ENCODE measurements at regions not wholly inside any gene's neighbourhood (a gene's known extent, or its start where the extent isn't known, plus 50 kb on each side); places are given as distances from the start of the nearest gene placed in this dataset.

DNA sequence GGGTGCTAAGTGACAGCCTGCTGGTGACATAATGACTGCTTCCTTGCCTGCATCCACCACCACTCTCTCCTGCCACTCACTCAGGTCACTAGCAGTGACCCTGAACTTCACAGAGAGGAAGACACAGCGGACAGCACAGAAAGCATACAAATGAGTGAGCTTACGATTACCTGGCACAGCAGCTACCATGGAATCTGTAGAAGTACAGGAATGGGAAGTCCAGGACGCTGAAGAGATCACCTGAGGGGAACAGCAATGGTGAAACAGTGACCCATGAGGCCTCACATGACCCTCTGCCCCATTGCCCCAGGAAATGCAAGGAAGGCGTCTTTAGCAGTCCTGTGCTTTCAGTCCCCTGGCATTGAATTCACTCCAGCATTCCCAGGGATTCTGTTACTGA lies 96.7 kb upstream of the RIOK3 start:
- Histone ChIP-seq H3K9me3 (no peaks in the 10 kb centered on the region), H3K4me2 (no peak overlapping the region), H3K27ac (no peak overlapping the region), H3K4me3 (no peak overlapping the region), H3K4me1 (no peaks in the 10 kb centered on the region)
- DNase-seq (ENCODE audit: low read depth in 1 of 2, low spot score in 1 of 2): no peak
- no peak for FAIRE-seq
- CTCF ChIA-PET: no interaction called here
- POLR2A ChIA-PET: no interaction called here
- no peak for TF ChIP-seq ZNF302 (CRISPR knock-in tag; IDR thresholded peaks at IDR 0.05)
- TF ChIP-seq ESRRA (IDR thresholded peaks at IDR 0.05; ENCODE audit: borderline replicate concordance, low read length): no peak
- 75% methylated on average over 4 of the region's 4 CpGs for WGBS (ENCODE audit: missing lambda C conversion rate)
- no peak for ATAC-seq

DNA sequence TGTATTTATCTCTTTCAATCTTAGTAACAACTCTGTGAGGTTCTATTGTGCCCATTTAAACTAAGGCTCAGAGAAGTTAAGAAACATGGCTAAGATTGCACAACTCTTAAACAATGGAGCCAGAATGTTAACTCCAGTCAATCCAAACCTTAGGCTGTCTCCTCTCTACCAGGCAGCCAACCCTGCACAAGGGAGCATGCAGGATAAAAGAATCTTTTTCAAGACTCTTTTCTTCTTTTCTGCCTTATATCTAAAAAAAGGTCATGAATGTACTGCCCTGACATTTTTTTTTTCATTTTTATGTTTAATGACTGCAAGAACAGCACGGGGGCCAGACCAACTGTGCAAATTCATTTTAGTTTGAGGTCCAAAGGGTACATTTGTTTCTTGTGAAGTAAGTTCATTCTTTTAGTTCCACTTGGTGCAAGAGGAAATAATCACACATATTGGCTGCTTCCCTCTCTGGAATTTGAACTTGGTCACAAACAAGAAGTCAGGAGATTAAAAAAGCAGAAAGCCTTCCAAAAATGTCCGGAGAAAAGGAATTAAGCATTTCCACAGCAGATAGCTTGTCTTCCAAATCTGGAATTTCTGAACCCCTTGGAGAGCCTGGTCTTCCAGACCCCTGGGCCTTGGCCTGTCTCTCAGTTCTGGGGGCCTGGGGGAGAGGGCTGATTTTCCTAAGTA lies 96.0 kb upstream of the RIOK3 start:
- Histone ChIP-seq H3K27ac (no peak overlapping the region), H3K4me2 (no peak overlapping the region), H3K4me3 (no peak overlapping the region), H3K4me1 (no peaks in the 10 kb centered on the region), H3K9me3 (no peaks in the 10 kb centered on the region)
- no peak for FAIRE-seq
- ChIA-PET POLR2A (no interaction called here), CTCF (no interaction called here)
- no peak for TF ChIP-seq ZSCAN20 (CRISPR knock-in tag; IDR thresholded peaks at IDR 0.05)
- no peak for TF ChIP-seq ZFP36 (IDR thresholded peaks at IDR 0.05; ENCODE audit: borderline replicate concordance, partially characterized antibody)
- TF ChIP-seq CEBPB (IDR thresholded peaks at IDR 0.05): peak in 1 of 2 experiments; percentile 40; a peak in 1 of 4 replicates
- WGBS (ENCODE audit: missing lambda C conversion rate): 27% methylated on average over 2 of the region's 2 CpGs
- DNase-seq (ENCODE audit: low read depth in 1 of 2, low spot score in 1 of 2): no peak
- no peak for ATAC-seq

DNA sequence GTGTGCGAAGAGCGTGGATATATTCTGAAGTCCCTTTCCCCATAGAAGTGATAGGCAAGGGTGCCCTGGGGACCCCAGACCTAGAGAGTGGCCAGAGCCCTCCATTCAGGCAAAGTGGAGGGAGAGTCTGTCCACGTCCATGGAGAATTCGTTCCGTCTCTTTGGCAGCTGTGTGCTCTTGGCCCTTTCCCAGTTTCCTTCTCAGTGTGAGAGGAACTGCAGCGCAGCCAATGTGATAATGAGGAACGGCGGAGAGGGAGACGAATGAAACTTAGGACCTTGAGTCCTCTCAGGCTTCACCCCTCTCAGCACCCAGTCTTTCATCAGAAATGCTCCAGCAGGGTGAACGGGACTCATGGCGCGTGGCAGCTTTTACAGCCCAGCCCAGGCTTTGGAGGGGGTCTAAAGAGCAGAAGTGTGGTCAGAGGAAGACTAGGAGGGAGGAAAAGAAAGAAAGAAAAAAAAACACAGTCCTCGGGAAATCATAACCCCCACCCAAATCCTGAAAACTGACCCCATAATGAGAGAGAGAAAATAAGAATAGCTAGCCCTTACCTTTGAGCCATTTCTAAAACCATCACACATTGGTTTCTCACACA lies 95.0 kb upstream of the RIOK3 start:
- Histone ChIP-seq H3K27ac (no peak overlapping the region), H3K4me1 (no peaks in the 10 kb centered on the region), H3K9me3 (no peaks in the 10 kb centered on the region), H3K4me2 (no peak overlapping the region), H3K4me3 (no peak overlapping the region)
- no peak for ATAC-seq
- 94% methylated on average over 13 of the region's 13 CpGs for WGBS (ENCODE audit: missing lambda C conversion rate)
- FAIRE-seq: no peak
- POLR2A ChIA-PET: interaction anchor here (0.7 kb wide), 1 partner anchor 30 kb away, joined by 3 read pairs; no protein-coding TSS in a partner anchor
- CTCF ChIA-PET: no interaction called here
- no peak for DNase-seq (ENCODE audit: low read depth in 1 of 2, low spot score in 1 of 2)
- TF ChIP-seq POLR2AphosphoS2 (conservative IDR thresholded peaks at IDR 0.05; ENCODE audit: low read length): no peak
- no peak for TF ChIP-seq FOSL2 (IDR thresholded peaks at IDR 0.05)
- no peak for TF ChIP-seq FOSL2 (CRISPR knock-in tag; IDR thresholded peaks at IDR 0.05)
- TF ChIP-seq, protein P1, sequence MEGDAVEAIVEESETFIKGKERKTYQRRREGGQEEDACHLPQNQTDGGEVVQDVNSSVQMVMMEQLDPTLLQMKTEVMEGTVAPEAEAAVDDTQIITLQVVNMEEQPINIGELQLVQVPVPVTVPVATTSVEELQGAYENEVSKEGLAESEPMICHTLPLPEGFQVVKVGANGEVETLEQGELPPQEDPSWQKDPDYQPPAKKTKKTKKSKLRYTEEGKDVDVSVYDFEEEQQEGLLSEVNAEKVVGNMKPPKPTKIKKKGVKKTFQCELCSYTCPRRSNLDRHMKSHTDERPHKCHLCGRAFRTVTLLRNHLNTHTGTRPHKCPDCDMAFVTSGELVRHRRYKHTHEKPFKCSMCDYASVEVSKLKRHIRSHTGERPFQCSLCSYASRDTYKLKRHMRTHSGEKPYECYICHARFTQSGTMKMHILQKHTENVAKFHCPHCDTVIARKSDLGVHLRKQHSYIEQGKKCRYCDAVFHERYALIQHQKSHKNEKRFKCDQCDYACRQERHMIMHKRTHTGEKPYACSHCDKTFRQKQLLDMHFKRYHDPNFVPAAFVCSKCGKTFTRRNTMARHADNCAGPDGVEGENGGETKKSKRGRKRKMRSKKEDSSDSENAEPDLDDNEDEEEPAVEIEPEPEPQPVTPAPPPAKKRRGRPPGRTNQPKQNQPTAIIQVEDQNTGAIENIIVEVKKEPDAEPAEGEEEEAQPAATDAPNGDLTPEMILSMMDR (IDR thresholded peaks at IDR 0.05): no peak
- no peak for TF ChIP-seq NPAS2 (CRISPR knock-in tag; IDR thresholded peaks at IDR 0.05; ENCODE audit: borderline replicate concordance)
- no peak for TF ChIP-seq ZC3H11A (IDR thresholded peaks at IDR 0.05)
- TF ChIP-seq ZFP36 (IDR thresholded peaks at IDR 0.05; ENCODE audit: borderline replicate concordance, partially characterized antibody): no peak
- TF ChIP-seq SMC3 (IDR thresholded peaks at IDR 0.05): no peak
- TF ChIP-seq FOXS1 (CRISPR knock-in tag; IDR thresholded peaks at IDR 0.05): no peak
- TF ChIP-seq, protein P2, sequence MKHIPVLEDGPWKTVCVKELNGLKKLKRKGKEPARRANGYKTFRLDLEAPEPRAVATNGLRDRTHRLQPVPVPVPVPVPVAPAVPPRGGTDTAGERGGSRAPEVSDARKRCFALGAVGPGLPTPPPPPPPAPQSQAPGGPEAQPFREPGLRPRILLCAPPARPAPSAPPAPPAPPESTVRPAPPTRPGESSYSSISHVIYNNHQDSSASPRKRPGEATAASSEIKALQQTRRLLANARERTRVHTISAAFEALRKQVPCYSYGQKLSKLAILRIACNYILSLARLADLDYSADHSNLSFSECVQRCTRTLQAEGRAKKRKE (CRISPR knock-in tag; IDR thresholded peaks at IDR 0.05; ENCODE audit: low read depth): no peak

DNA sequence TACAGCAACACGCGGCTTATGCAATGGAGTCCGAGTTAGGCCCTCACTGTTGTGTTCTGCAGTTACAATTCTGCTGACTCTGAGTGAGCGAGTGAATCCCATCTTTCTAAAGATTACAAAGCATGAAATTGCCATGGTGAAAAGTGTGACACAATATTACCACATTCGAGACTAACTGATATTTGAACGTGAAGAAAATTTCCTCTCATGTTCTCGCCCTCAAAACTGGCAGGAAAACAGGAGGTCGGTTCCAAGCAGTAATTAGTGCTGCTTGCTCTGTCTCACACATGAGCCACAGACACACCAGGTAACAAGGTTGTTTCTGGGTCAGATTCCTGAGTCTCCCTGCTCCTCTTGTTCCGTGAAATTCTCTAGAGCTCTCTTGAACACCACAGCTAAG lies 93.7 kb upstream of the RIOK3 start:
- H3K4me1 ChIP-seq: no peaks in the 10 kb centered on the region
- no peak overlapping the region for H3K4me2 ChIP-seq
- CTCF ChIA-PET: no interaction called here
- no peak overlapping the region for H3K4me3 ChIP-seq
- no peak for FAIRE-seq
- ATAC-seq: no peak
- WGBS (ENCODE audit: missing lambda C conversion rate): 91% methylated on average over 9 of the region's 9 CpGs
- TF ChIP-seq SREBF2 (IDR thresholded peaks at IDR 0.05): no peak
- no peak for TF ChIP-seq HEYL (CRISPR knock-in tag; IDR thresholded peaks at IDR 0.05)
- no peak for TF ChIP-seq HOXA7 (CRISPR knock-in tag; IDR thresholded peaks at IDR 0.05)
- TF ChIP-seq SMC3 (IDR thresholded peaks at IDR 0.05): no peak
- TF ChIP-seq JUNB (IDR thresholded peaks at IDR 0.05): no peak
- TF ChIP-seq ZFP36 (IDR thresholded peaks at IDR 0.05; ENCODE audit: borderline replicate concordance, partially characterized antibody): no peak
- H3K27ac ChIP-seq: no peak overlapping the region
- POLR2A ChIA-PET: no interaction called here
- DNase-seq (ENCODE audit: low read depth in 1 of 2, low spot score in 1 of 2): no peak
- no peaks in the 10 kb centered on the region for H3K9me3 ChIP-seq

Measured in A549 (cell line).